Memory B cell (primary cell): ENCODE measurements at regions not wholly inside any gene's neighbourhood (a gene's known extent, or its start where the extent isn't known, plus 50 kb on each side); places are given as distances from the start of the nearest gene placed in this dataset.

Experiments used
- ATAC-seq: fragments of 150-1000 bp; cut with Tn5 transposase; 2 replicates; pipeline ENCODE4 v1.10.0; 2021; ENCODE audit warnings: low read depth, mild to moderate bottlenecking, moderate library complexity
- DNase-seq, 2 donors: peaks; one replicate each; pipeline ENCODE4 v3.0.0; 2022; ENCODE audit warnings: low spot score in 2 of 2
- H3K27ac Mint-ChIP-seq: one replicate; pipeline ENCODE4 v1.8.0; 2022; ENCODE audit warnings: mild to moderate bottlenecking, moderate library complexity, mixed read lengths
- H3K27me3 Mint-ChIP-seq: one replicate; pipeline ENCODE4 v1.8.0; 2022; ENCODE audit warnings: mixed read lengths
- H3K36me3 Mint-ChIP-seq: one replicate; pipeline ENCODE4 v1.8.0; 2022; ENCODE audit warnings: mild to moderate bottlenecking, mixed read lengths
- H3K4me1 Mint-ChIP-seq: one replicate; pipeline ENCODE4 v1.8.0; 2022; ENCODE audit warnings: mixed read lengths
- H3K4me3 Mint-ChIP-seq: one replicate; pipeline ENCODE4 v1.8.0; 2022; ENCODE audit warnings: mild to moderate bottlenecking, moderate library complexity, mixed read lengths
- H3K9me3 Mint-ChIP-seq: one replicate; pipeline ENCODE4 v1.8.0; 2022; ENCODE audit warnings: mixed read lengths

DNA sequence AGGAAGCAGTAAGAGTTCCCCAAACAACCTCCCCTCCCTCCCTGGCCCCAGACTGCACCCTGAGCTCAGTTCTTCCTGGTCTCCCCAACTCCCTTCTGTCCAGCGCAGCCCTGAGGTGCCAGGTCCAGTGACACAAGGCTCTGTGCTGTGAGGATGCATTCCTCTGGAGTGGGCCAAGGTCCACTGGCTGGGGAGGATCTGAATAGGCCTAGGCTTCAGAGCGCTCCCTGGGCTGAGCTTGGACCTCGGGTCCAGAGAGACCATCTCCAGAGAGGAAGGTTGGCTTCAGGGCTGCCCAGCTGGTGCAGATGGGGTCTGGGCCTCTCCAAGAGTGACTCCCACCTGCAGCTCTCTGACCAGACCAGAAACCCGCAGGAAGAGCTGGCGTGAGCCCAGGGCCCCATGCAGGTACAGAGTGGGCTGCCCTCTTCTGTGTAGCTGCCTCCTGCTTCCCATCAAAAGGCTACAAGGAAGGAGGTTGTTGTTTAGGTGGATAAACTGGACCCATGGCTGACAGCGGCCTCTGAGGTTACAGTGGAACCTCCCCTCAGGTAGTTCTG lies 52.3 kb upstream of the MLN start:
- peaks cover 15% of the 10 kb centered on the region for H3K4me1 Mint-ChIP-seq
- peaks cover 16% of the 10 kb centered on the region for H3K27me3 Mint-ChIP-seq

DNA sequence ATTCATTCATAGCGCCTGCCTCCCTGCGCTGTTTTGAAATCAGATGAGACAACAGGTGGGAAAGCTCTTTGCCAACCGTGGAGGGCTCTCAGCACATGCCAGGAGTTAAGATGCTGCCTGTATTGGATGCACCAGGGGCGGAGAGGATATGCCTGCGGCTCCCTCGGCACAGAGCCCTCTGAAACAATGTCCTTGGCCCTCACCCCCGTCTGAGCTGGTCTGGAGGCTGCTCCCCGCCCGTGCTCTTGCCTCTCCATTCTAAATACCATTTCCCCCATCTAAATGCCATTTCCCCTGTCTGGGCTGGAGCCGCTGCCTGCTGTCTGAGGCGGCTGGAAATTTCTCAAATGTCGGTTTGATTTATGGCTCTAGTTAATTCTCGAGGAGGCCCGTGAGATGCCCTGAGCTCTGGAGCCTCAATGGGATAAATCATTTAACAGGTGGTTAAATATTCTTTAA lies 50.8 kb upstream of the MLN start:
- Mint-ChIP-seq H3K4me1 (peaks cover 11% of the 10 kb centered on the region), H3K36me3 (no peaks in the 10 kb centered on the region), H3K4me3 (no peak overlapping the region), H3K27ac (no peak overlapping the region), H3K27me3 (peaks cover 13% of the 10 kb centered on the region), H3K9me3 (no peaks in the 10 kb centered on the region)
- ATAC-seq (no peak), DNase-seq (no peak)

More for the DNA sequence above, 52.3 kb upstream of the MLN start:
- H3K9me3 Mint-ChIP-seq = no peaks in the 10 kb centered on the region
- H3K27ac Mint-ChIP-seq = no peak overlapping the region
- ATAC-seq (peak; percentile 10), DNase-seq (no peak)
- no peak overlapping the region for H3K4me3 Mint-ChIP-seq
- no peaks in the 10 kb centered on the region for H3K36me3 Mint-ChIP-seq

DNA sequence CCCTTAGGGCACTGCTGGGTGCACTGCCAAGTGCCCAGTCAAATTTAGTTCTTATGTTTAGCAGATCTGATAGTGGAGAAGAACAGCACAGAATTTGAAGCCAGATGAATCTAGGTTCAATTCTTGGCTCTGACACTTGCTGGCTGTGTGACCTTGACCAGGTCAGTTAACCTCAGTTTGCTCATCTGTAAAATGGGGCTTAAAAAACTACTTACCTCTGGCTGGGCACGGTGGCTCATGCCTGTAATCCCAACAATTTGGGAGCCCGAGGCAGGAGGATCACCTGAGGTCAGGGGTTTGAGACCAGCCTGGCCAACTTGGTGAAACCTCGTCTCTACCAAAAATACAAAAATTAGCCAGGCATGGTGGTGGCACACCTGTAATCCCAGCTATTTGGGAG lies 49.9 kb upstream of the MLN start:
- Mint-ChIP-seq H3K4me1 (peaks cover 11% of the 10 kb centered on the region), H3K4me3 (no peak overlapping the region), H3K9me3 (no peaks in the 10 kb centered on the region), H3K36me3 (no peaks in the 10 kb centered on the region), H3K27me3 (peaks cover 15% of the 10 kb centered on the region), H3K27ac (no peak overlapping the region)
- no peak for DNase-seq
- ATAC-seq = no peak
